DOHH2 (cell line): ENCODE measurements at regions not wholly inside any gene's neighbourhood (a gene's known extent, or its start where the extent isn't known, plus 50 kb on each side); places are given as distances from the start of the nearest gene placed in this dataset.

Source experiments
- H3F3A ChIP-seq: fragments of 200-600 bp; sonication (generic), shearing (Covaris generic); 2 replicates; pipeline ENCODE4 v1.6.0; 2016; ENCODE audit warnings: antibody characterized with exemption, mild to moderate bottlenecking; ENCODE audit not compliant: control insufficient read depth, insufficient read depth
- H3K27ac ChIP-seq: fragments of 200-600 bp; sonication (generic); 2 replicates; pipeline ENCODE4 v1.5.1; 2014; ENCODE audit warnings: low read depth, mild to moderate bottlenecking, low read length, moderate library complexity
- H3K27me3 ChIP-seq: fragments of 200-600 bp; sonication (generic); 2 replicates; pipeline ENCODE4 v1.6.1; 2014; ENCODE audit warnings: mild to moderate bottlenecking, low read length, mixed read lengths; ENCODE audit not compliant: control insufficient read depth
- H3K36me3 ChIP-seq: fragments of 200-600 bp; sonication (generic); 2 replicates; pipeline ENCODE4 v1.6.1; 2014; ENCODE audit warnings: mild to moderate bottlenecking, low read length, moderate library complexity, mixed read lengths; ENCODE audit not compliant: control insufficient read depth
- H3K4me1 ChIP-seq: fragments of 200-600 bp; sonication (generic); 2 replicates; pipeline ENCODE4 v1.6.1; 2014; ENCODE audit warnings: mild to moderate bottlenecking, low read length, mixed read lengths; ENCODE audit not compliant: control insufficient read depth
- H3K4me2 ChIP-seq: fragments of 200-600 bp; sonication (generic); 2 replicates; pipeline ENCODE4 v1.6.0; 2014; ENCODE audit warnings: mild to moderate bottlenecking, low read length, moderate library complexity
- H3K4me3 ChIP-seq: fragments of 200-600 bp; sonication (generic); 2 replicates; pipeline ENCODE4 v1.5.1; 2014; ENCODE audit warnings: mild to moderate bottlenecking, low read length, mixed read lengths
- H3K79me2 ChIP-seq: fragments of 200-600 bp; sonication (generic); 2 replicates; pipeline ENCODE4 v1.6.1; 2014; ENCODE audit warnings: mild to moderate bottlenecking, low read length, mixed read lengths; ENCODE audit not compliant: control insufficient read depth
- H3K9me2 ChIP-seq: fragments of 200-600 bp; sonication (generic); replicated peaks from 2 replicates; pipeline ENCODE4 v1.6.1; 2014; ENCODE audit warnings: mild to moderate bottlenecking, low read length, mixed read lengths; ENCODE audit not compliant: control insufficient read depth
- H3K9me3 ChIP-seq: fragments of 200-600 bp; sonication (generic); 2 replicates; pipeline ENCODE4 v1.6.1; 2014; ENCODE audit warnings: antibody characterized with exemption, low read length, mixed read lengths; ENCODE audit not compliant: control insufficient read depth, insufficient read depth
- H4K20me1 ChIP-seq: fragments of 200-600 bp; sonication (generic); 2 replicates; pipeline ENCODE4 v1.6.0; 2014; ENCODE audit warnings: low read depth, mild to moderate bottlenecking, antibody characterized with exemption, low read length, moderate library complexity; ENCODE audit not compliant: control insufficient read depth, insufficient read depth
- CTCF ChIP-seq: fragments of 200-600 bp; sonication (generic); IDR thresholded peaks from one replicate; pipeline ENCODE4 v1.5.1; 2014; ENCODE audit warnings: antibody characterized with exemption, mild to moderate bottlenecking, low read depth, low read length; ENCODE audit not compliant: poor library complexity, severe bottlenecking
- EZH2phosphoT487 ChIP-seq: fragments of 200-600 bp; sonication (generic); IDR thresholded peaks from 2 replicates; pipeline ENCODE4 v1.6.1; 2017; ENCODE audit warnings: borderline replicate concordance, mild to moderate bottlenecking, antibody characterized with exemption, low read length, moderate library complexity, mixed read lengths

DNA sequence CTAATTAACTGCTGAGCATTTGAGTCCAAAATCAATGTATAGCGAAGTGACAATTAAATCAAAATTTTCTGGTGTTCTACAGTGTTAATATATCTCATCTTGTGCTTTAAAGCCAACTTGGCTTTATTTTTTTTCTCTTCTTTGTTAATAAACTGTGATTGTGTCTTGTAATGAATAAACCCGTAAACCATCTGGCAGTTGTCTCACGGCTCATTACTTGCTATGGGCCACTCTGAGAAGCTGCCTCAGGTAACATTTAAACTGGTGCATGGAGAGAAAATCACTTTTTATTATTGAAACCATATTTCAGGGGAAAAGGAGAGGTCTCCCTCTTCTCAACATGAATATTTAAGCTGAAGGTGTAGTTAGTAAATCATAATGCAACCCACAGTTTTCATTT is 694.0 kb downstream of the KCTD8 start:
- H3K27ac ChIP-seq, result no peak overlapping the region

DNA sequence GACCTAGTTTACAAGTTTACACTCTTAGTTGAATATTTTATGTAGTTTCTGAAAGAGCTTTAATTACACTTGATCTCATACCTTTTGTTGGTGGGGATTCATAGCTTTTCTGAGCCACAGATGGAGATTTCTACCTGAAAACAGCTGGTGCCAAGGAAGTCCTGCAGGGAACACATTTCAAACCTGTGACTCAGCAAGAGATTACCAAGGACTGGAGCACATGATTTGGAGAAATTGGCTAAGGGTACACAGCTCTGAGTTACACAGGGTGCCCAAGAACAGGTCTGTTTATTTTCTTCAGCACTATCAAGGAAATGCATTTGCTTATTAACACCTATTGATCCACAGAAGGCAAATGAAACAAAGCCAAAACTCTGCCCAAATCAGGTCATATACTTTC is 691.5 kb downstream of the KCTD8 start:
- H3K79me2 ChIP-seq, result no peaks in the 10 kb centered on the region
- H4K20me1 ChIP-seq, result no peaks in the 10 kb centered on the region
- H3K4me3 ChIP-seq, result no peak overlapping the region
- TF ChIP-seq CTCF (no peak), EZH2phosphoT487 (no peak)
- H3K36me3 ChIP-seq, result no peaks in the 10 kb centered on the region
- no peak overlapping the region for H3K27ac ChIP-seq
- H3K27me3 ChIP-seq, result no peaks in the 10 kb centered on the region
- no peaks in the 10 kb centered on the region for H3K4me1 ChIP-seq
- no peaks in the 10 kb centered on the region for H3K9me3 ChIP-seq
- no peak overlapping the region for H3K4me2 ChIP-seq
- no peaks in the 10 kb centered on the region for H3F3A ChIP-seq
- no peaks in the 10 kb centered on the region for H3K9me2 ChIP-seq

More for the DNA sequence above, 694.0 kb downstream of the KCTD8 start:
- no peaks in the 10 kb centered on the region for H3K27me3 ChIP-seq
- no peaks in the 10 kb centered on the region for H4K20me1 ChIP-seq
- H3K9me2 ChIP-seq, result no peaks in the 10 kb centered on the region
- no peaks in the 10 kb centered on the region for H3K36me3 ChIP-seq
- H3K4me2 ChIP-seq, result no peak overlapping the region
- H3K4me3 ChIP-seq, result no peak overlapping the region
- H3F3A ChIP-seq, result no peaks in the 10 kb centered on the region
- no peak for TF ChIP-seq EZH2phosphoT487
- no peak for TF ChIP-seq CTCF
- no peaks in the 10 kb centered on the region for H3K4me1 ChIP-seq
- H3K79me2 ChIP-seq, result no peaks in the 10 kb centered on the region
- no peaks in the 10 kb centered on the region for H3K9me3 ChIP-seq

GRCh38 chr4:43758836-43759235 is 689.8 kb downstream of the KCTD8 start:
- H3F3A ChIP-seq, result no peaks in the 10 kb centered on the region

GRCh38 chr4:43763029-43763610 is 685.5 kb downstream of the KCTD8 start:
- no peak for TF ChIP-seq EZH2phosphoT487
- H3K9me2 ChIP-seq, result no peaks in the 10 kb centered on the region
- no peaks in the 10 kb centered on the region for H3K9me3 ChIP-seq
- H3K4me2 ChIP-seq, result peak overlapping the region; percentile 50
- peaks cover 29% of the 10 kb centered on the region for H3K4me1 ChIP-seq
- peak overlapping the region; percentile 30; the same call in 1 of the 2 replicates for H3K4me3 ChIP-seq
- no peaks in the 10 kb centered on the region for H3K79me2 ChIP-seq
- no peaks in the 10 kb centered on the region for H3K27me3 ChIP-seq
- H3K27ac ChIP-seq, result no peak overlapping the region
- H3K36me3 ChIP-seq, result no peaks in the 10 kb centered on the region
- H4K20me1 ChIP-seq, result no peaks in the 10 kb centered on the region
- peaks cover 4% of the 10 kb centered on the region; the same call in 1 of the 2 replicates for H3F3A ChIP-seq

More at GRCh38 chr4:43758836-43759235, 689.8 kb downstream of the KCTD8 start:
- Histone ChIP-seq H3K79me2 (no peaks in the 10 kb centered on the region), H3K27ac (no peak overlapping the region), H3K4me1 (peaks cover 8% of the 10 kb centered on the region), H3K27me3 (no peaks in the 10 kb centered on the region), H3K4me2 (no peak overlapping the region), H3K36me3 (no peaks in the 10 kb centered on the region), H4K20me1 (no peaks in the 10 kb centered on the region), H3K4me3 (no peak overlapping the region), H3K9me3 (no peaks in the 10 kb centered on the region), H3K9me2 (no peaks in the 10 kb centered on the region)
- no peak for TF ChIP-seq EZH2phosphoT487
